RWPE1 (cell line): ENCODE measurements at regions not wholly inside any gene's neighbourhood (a gene's known extent, or its start where the extent isn't known, plus 50 kb on each side); places are given as distances from the start of the nearest gene placed in this dataset.
"Not testable (repeated sequence)": the region's sequence is repeated elsewhere in the genome, so short reads cannot be mapped to it uniquely, and the experiment has no call there.

Experiments used
- CTCF ChIA-PET: fragments of 350-600 bp; sonication (Branson Sonifier 250); formaldehyde crosslinking; extraction: SDS; loops from one replicate; lab custom pipeline; 2021; lab: Yijun Ruan, JAX
- POLR2A ChIA-PET: fragments of 400-600 bp; formaldehyde crosslinking; extraction: SDS; loops from one replicate; lab custom pipeline; 2020; ENCODE audit warnings: antibody characterized with exemption; ENCODE audit not compliant: low non-redundant PET; lab: Yijun Ruan, JAX
- DNase-seq: peaks from one replicate; pipeline ENCODE4 v3.0.0; 2012; ENCODE audit warnings: low spot score
- H3K27ac ChIP-seq: fragments of 450-650 bp; 2 replicates; pipeline ENCODE4 v1.5.1; 2017
- TF ChIP-seq, protein P1 (sequence below): fragments of 450-650 bp; conservative IDR thresholded peaks from 2 replicates; pipeline ENCODE4 v1.5.1; 2017; ENCODE audit warnings: low read depth, mild to moderate bottlenecking

DNA sequence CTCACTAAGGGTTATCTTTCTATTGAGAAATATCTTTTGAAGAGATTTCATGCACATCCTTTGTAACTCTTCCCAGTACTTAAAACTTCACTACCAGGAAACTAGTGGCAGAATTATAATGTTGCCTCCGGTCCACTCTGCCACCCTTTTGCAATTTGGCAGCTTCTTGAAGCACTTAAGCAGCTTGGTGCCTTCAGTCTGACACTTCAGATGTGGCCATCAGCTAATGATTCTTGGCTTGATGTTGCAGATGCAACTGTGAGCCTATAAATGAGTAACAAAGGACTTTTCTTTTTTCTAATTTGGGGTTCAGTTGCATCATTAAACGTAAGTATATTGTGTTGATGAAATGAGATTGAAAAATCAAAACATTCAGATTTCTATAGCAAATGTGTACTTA is 187.5 kb upstream of the C21orf91 start:
- TF ChIP-seq, protein P1, sequence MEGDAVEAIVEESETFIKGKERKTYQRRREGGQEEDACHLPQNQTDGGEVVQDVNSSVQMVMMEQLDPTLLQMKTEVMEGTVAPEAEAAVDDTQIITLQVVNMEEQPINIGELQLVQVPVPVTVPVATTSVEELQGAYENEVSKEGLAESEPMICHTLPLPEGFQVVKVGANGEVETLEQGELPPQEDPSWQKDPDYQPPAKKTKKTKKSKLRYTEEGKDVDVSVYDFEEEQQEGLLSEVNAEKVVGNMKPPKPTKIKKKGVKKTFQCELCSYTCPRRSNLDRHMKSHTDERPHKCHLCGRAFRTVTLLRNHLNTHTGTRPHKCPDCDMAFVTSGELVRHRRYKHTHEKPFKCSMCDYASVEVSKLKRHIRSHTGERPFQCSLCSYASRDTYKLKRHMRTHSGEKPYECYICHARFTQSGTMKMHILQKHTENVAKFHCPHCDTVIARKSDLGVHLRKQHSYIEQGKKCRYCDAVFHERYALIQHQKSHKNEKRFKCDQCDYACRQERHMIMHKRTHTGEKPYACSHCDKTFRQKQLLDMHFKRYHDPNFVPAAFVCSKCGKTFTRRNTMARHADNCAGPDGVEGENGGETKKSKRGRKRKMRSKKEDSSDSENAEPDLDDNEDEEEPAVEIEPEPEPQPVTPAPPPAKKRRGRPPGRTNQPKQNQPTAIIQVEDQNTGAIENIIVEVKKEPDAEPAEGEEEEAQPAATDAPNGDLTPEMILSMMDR: no peak
- no peak for DNase-seq
- ChIA-PET POLR2A (no interaction called here), CTCF (no interaction called here)
- no peak overlapping the region for H3K27ac ChIP-seq

DNA sequence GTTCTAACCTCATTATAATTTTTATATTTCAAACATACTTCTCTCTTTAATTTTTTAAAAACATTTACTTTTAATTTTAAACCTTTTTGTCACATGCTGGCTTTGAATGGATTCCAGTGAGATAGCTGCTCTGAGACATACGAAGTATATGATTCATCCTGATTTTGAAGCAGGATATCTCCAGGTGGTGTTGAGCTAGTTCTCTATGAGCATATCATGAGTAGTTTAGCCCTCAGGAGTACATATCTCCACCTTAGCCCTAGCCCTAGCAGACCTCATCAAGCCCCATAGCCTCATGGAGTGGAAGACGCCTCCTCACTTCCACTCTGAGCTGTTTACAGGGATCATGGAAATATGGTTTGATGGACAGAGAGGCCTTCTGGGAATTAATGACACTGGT is 183.2 kb upstream of the C21orf91 start:
- ChIA-PET POLR2A (no interaction called here), CTCF (no interaction called here)
- DNase-seq: no peak
- no peak overlapping the region for H3K27ac ChIP-seq
- TF ChIP-seq, protein P1: no peak

DNA sequence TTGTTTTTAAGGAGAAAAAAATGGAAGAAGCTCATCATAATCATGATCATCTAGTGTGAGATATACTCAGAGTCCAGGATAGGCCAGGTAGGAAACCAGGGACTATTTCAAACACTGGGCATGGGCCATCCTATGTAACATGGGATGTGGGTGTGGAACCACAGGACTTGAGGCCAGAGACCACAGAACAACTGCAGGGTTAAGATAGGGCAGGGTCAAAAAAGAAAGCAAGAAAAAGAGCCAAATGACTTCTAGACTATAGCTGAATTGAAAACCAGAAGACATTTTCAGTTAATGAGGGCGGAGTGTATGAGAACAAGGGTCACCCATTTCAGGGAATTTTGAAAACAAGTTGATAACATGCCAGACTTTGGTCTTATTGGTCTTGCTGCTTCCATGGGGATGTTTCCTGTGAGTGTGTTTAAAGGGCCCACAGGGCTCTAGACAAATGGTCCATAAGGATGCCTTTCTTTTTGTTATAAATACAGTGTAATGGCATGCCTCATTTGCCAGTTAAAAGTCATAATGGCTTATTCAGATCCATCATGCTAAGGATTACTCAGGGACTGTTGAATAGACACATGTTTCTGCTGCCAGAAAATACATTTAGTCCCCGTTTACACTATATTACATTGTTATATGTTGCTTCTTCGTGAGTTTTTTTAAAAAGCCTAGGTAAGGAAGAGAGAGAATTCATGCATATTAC is 182.0 kb upstream of the C21orf91 start:
- TF ChIP-seq, protein P1: no peak
- no peak for DNase-seq
- no peak overlapping the region for H3K27ac ChIP-seq
- CTCF ChIA-PET: no interaction called here
- POLR2A ChIA-PET: no interaction called here

DNA sequence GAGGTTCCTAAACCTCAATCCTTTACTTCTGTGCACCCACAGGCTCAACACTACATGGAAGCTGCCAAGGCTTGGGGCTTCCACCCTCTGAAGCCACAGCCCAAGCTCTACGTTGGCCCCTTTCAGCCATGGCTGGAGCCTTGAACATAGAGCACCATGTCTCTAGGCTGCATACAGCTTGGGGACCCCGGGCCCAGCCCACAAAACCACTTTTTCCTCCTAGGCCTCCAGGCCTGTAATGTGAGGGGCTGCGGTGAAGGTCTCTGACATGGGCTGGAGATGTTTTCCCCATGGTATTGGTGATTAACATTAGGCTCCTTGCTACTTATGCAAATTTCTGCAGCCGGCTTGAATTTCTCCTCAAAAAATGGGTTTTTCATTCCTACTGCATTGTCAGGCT is 179.4 kb upstream of the C21orf91 start:
- CTCF ChIA-PET, DNase-seq, H3K27ac ChIP-seq, POLR2A ChIA-PET: not testable (repeated sequence)

DNA sequence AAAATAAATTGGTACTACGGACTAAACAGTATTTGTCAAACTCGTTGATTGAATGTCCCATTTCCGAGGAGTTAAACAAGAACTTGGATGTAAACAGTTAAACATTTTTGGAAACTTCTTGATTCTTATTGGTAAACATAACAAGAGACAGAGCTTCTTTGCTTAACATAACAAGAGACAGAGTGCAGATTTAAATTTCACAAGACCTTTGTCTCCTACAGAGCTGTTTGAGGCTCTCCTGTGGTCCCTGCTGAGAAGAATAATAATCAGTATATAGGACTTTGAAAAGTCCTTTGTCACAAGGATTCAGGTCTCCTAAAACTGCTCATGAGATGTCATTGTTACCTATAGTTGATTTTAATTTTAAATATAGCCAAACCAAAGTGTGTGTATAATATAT is 170.6 kb upstream of the C21orf91 start:
- CTCF ChIA-PET: interaction anchor here (0.6 to 0.7 kb wide), 2 partner anchors 551 to 1184 kb away, joined by 3 read pairs; no protein-coding TSS in a partner anchor
- no peak for DNase-seq
- POLR2A ChIA-PET: no interaction called here
- H3K27ac ChIP-seq: no peak overlapping the region
- TF ChIP-seq, protein P1: no peak

DNA sequence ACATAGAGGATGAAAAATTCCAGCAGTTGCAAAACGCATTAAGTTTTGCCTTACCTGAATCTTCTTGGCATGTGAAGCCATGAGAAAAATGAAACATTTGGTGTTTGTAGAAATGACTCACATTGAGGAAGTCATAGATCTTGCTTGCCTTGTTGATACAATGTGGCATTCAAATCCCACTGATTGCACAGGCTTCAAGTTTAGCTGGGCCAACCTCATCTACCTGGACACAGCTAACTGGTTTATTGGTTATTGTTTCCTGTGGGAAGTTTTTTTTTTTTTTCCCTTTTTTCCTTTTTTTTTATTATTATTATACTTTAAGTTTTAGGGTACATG is 168.9 kb upstream of the C21orf91 start:
- CTCF ChIA-PET: interaction anchor here (0.6 kb wide), 1 partner anchor 42 kb away, joined by 4 read pairs; no protein-coding TSS in a partner anchor
- TF ChIP-seq, protein P1: no peak
- DNase-seq: no peak
- no peak overlapping the region for H3K27ac ChIP-seq
- POLR2A ChIA-PET: no interaction called here

DNA sequence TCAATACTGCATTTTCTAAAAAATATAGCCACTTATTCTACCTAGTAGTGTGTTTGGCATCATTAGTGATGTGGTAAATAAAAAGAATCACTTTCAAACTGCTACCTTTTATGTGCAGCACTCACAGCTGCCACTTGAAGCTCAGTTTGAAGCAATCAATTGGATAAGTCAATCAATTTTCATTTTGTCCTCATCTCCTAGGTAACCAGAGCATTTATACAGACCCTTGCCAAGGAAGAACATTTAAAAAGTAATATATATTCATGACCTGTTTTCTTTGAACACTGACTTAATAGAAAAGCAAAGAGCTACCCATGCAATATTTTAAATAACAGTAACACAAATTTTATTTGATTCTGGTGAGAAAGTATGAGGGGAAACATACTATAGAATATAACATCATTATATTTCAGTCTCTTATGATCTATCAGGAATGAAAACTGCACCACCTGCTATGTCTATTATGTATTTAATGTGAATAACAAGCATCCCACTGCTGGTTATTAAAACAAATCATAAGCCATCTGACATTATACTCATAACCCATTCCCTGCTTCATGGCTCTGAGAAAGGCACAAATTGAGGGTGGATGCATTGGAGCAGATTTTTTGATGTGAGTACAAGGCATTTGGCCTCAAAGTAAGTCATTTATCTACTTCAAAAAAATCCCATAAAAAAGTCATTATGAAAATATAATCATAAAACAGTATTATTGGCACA is 168.4 kb upstream of the C21orf91 start:
- no peak for DNase-seq
- TF ChIP-seq, protein P1: no peak
- CTCF ChIA-PET: interaction anchor here (0.6 kb wide), 2 partner anchors 41 to 398 kb away, joined by 3 to 4 read pairs; no protein-coding TSS in a partner anchor
- H3K27ac ChIP-seq: no peak overlapping the region
- POLR2A ChIA-PET: no interaction called here
